K562 (cell line): ENCODE measurements at regions not wholly inside any gene's neighbourhood (a gene's known extent, or its start where the extent isn't known, plus 50 kb on each side); places are given as distances from the start of the nearest gene placed in this dataset.
A peak's percentile ranks its signal among the peaks of the same experiment; 100 is the strongest.

Experiments used
- ATAC-seq: fragments of 200-7000 bp; cut with Tn5 transposase; 3 replicates; pipeline ENCODE4 v1.9.1; 2020; ENCODE audit warnings: moderate library complexity
- BruUV-seq: library from RNA; stranded (reverse); fragments of 400-500 nt; replicated peaks from 2 replicates; lab custom pipeline; 2021; lab: Mats Ljungman, UMichigan
- CTCF ChIA-PET: fragments of 300-600 bp; formaldehyde crosslinking; extraction: SDS; loops from one replicate; lab custom pipeline; 2021; ENCODE audit warnings: low intra/inter-chr PET ratio; lab: Yijun Ruan, JAX
- POLR2A ChIA-PET: fragments of 300-600, 350-650 bp; sonication (Branson Sonifier 250); formaldehyde crosslinking; extraction: SDS; loops from one replicate; lab custom pipeline; 2021; ENCODE audit warnings: antibody characterized with exemption, inconsistent platforms; lab: Yijun Ruan, JAX
- DNase-seq, 4 experiments: peaks; one replicate each; pipeline versions ENCODE4 v3.0.0 to v3.0.0-alpha.2; 2011 to 2018; ENCODE audit warnings: low spot score in 3 of 4, mixed read lengths in 3 of 4; ENCODE audit errors: extremely low read depth in 1 of 4
- FAIRE-seq: peaks from 2 replicates; lab custom pipeline; 2011; peaks lifted over from hg19 to GRCh38; lab: Jason Lieb, UNC
- H2AFZ ChIP-seq: 2 replicates; pipeline ENCODE4 v1.6.0; 2011; ENCODE audit warnings: low read depth, low read length, control low read depth, inconsistent platforms
- H3K27ac ChIP-seq: fragments of 200-600 bp; 3 replicates; pipeline ENCODE4 v1.8.0; 2011; ENCODE audit warnings: low read depth, mild to moderate bottlenecking, control low read depth, inconsistent platforms, low read length, moderate library complexity, mixed read lengths; ENCODE audit errors: extremely low read depth
- H3K27me3 ChIP-seq, 2 experiments: fragments of 300-600 bp in 1 of 2; 2 replicates in 1 of 2; 3 replicates in 1 of 2; pipeline versions ENCODE4 v1.6.0 to v1.8.0; 2011; ENCODE audit warnings: inconsistent platforms in 2 of 2, low read length in 2 of 2, mild to moderate bottlenecking in 1 of 2, mixed read lengths in 1 of 2, moderate library complexity in 1 of 2; ENCODE audit not compliant: control insufficient read depth in 2 of 2, insufficient read depth in 2 of 2
- H3K36me3 ChIP-seq: fragments of 300-600 bp; 3 replicates; pipeline ENCODE4 v1.8.0; 2011; ENCODE audit warnings: mild to moderate bottlenecking, low read length, inconsistent platforms; ENCODE audit not compliant: control insufficient read depth, insufficient read depth
- H3K4me1 ChIP-seq, 2 experiments: fragments of 200-600 bp in 1 of 2; replicated peaks in 1 of 2; 2 replicates in 1 of 2; 3 replicates in 1 of 2; pipeline versions ENCODE4 v1.5.1 to v1.8.0; 2011; ENCODE audit warnings: inconsistent platforms in 2 of 2, low read length in 2 of 2, mild to moderate bottlenecking in 1 of 2, mixed read lengths in 1 of 2, moderate library complexity in 1 of 2; ENCODE audit not compliant: control insufficient read depth in 2 of 2, insufficient read depth in 2 of 2
- H3K4me2 ChIP-seq: 2 replicates; pipeline ENCODE4 v1.6.1; 2011; ENCODE audit warnings: low read length, control low read depth, inconsistent platforms, mixed read lengths; ENCODE audit not compliant: insufficient read depth
- H3K4me3 ChIP-seq: fragments of 200-600 bp; sonication (generic), shearing (Covaris generic); 2 replicates; pipeline ENCODE4 v1.5.1; 2016; ENCODE audit warnings: control low read depth, inconsistent platforms
- H3K79me2 ChIP-seq: fragments of 200-600 bp; 3 replicates; pipeline ENCODE4 v1.8.0; 2011; ENCODE audit warnings: low read length, inconsistent platforms; ENCODE audit not compliant: control insufficient read depth, insufficient read depth
- H3K9ac ChIP-seq, 2 experiments: 2 replicates each; pipeline versions ENCODE4 v1.6.0 to v1.6.1; 2011; ENCODE audit warnings: low read depth in 2 of 2, low read length in 2 of 2, control low read depth in 1 of 2, inconsistent platforms in 1 of 2, mild to moderate bottlenecking in 1 of 2, mixed read lengths in 1 of 2; ENCODE audit not compliant: insufficient read depth in 1 of 2
- H3K9me1 ChIP-seq: one replicate; pipeline ENCODE4 v1.6.0; 2011; ENCODE audit warnings: inconsistent platforms, mild to moderate bottlenecking, low read length, moderate library complexity; ENCODE audit not compliant: control insufficient read depth, insufficient read depth
- H3K9me3 ChIP-seq: replicated peaks from 2 replicates; pipeline ENCODE4 v1.5.1; 2011; ENCODE audit warnings: low read depth, low read length, inconsistent platforms; ENCODE audit not compliant: control insufficient read depth, insufficient read depth
- H4K20me1 ChIP-seq: replicated peaks from 2 replicates; pipeline ENCODE4 v1.6.1; 2011; ENCODE audit warnings: low read length, inconsistent platforms, mixed read lengths; ENCODE audit not compliant: control insufficient read depth, insufficient read depth
- ADNP ChIP-seq: fragments of 200-800 bp; sonication (Bioruptor generic); IDR thresholded peaks from 2 replicates; pipeline ENCODE4 v1.6.1; 2016; ENCODE audit warnings: missing genetic modification characterization, missing compliant biosample characterization
- DDX20 ChIP-seq: fragments of 450-650 bp; IDR thresholded peaks from 2 replicates; pipeline ENCODE4 v1.6.1; 2016; ENCODE audit warnings: missing genetic modification characterization, low read depth, mild to moderate bottlenecking, missing compliant biosample characterization, moderate library complexity
- ETV5 ChIP-seq: sonication (generic); formaldehyde crosslinking; IDR thresholded peaks from 2 replicates; pipeline ENCODE4 v1.4.0; 2020; ENCODE audit warnings: low read depth, mild to moderate bottlenecking, missing genetic modification reagents
- GABPA ChIP-seq: fragments of 200-800 bp; sonication (Bioruptor generic); conservative IDR thresholded peaks from 2 replicates; pipeline ENCODE4 v1.6.1; 2016; ENCODE audit warnings: low read depth, missing genetic modification characterization, missing compliant biosample characterization
- MAZ ChIP-seq, 2 experiments: fragments of 450-650 bp in 1 of 2; sonication (generic) in 1 of 2; formaldehyde crosslinking; IDR thresholded peaks in 1 of 2; conservative IDR thresholded peaks in 1 of 2; 2 replicates each; pipeline versions ENCODE4 v1.4.0 to v1.5.0; 2020; ENCODE audit warnings: mild to moderate bottlenecking in 1 of 2, missing genetic modification reagents in 1 of 2
- MCM7 ChIP-seq, 2 experiments: fragments of 450-650 bp; IDR thresholded peaks; 2 replicates each; pipeline ENCODE4 v1.6.1; 2016 to 2018
- MEIS2 ChIP-seq: fragments of 450-650 bp; IDR thresholded peaks from 2 replicates; pipeline ENCODE4 v1.6.1; 2014; ENCODE audit warnings: mild to moderate bottlenecking; ENCODE audit not compliant: partially characterized antibody
- TAL1 ChIP-seq: fragments of 450-650 bp; IDR thresholded peaks from 2 replicates; pipeline ENCODE4 v1.6.1; 2016; ENCODE audit warnings: mild to moderate bottlenecking
- WHSC1 ChIP-seq: IDR thresholded peaks from one replicate; pipeline ENCODE4 v1.6.1; 2012; ENCODE audit warnings: low read length, control low read depth, inconsistent platforms
- ZNF316 ChIP-seq: fragments of 450-650 bp; IDR thresholded peaks from 2 replicates; pipeline ENCODE4 v1.6.1; 2016
- WGBS: fragments of 100-300 bp; shearing (Covaris generic); methylation state at CpG from one replicate; pipeline ENCODE4 v1.1.6; 2016; ENCODE audit warnings: low coverage, mixed read lengths; ENCODE audit not compliant: insufficient coverage; ENCODE audit errors: missing lambda C conversion rate; 5-methylcytosine and 5-hydroxymethylcytosine counted together
- in situ Hi-C: fragments of 300-500 bp; cut with MboI; formaldehyde crosslinking; loops from 4 replicates; pipeline ENCODE4 v1.15.0; 2018; ENCODE audit warnings: inconsistent platforms, mixed read lengths
- intact Hi-C: fragments of 100-400 bp; cut with micrococcal nuclease; formaldehyde crosslinking; loops from 2 replicates; pipeline ENCODE4 v1.14.2; 2022
- TF ChIP-seq, protein P1 (sequence below), 3 experiments: fragments of 200-800 bp in 1 of 3; fragments of 250-450 bp in 1 of 3; fragments of 450-650 bp in 1 of 3; sonication (Bioruptor Pico) in 1 of 3; sonication (Bioruptor generic) in 1 of 3; formaldehyde crosslinking in 1 of 3; IDR thresholded peaks; 2 replicates each; pipeline versions ENCODE4 v1.6.1 to v1.8.0; 2016 to 2022; ENCODE audit warnings: mild to moderate bottlenecking in 2 of 3, missing genetic modification characterization in 2 of 3, missing compliant biosample characterization in 1 of 3, moderate library complexity in 1 of 3

DNA sequence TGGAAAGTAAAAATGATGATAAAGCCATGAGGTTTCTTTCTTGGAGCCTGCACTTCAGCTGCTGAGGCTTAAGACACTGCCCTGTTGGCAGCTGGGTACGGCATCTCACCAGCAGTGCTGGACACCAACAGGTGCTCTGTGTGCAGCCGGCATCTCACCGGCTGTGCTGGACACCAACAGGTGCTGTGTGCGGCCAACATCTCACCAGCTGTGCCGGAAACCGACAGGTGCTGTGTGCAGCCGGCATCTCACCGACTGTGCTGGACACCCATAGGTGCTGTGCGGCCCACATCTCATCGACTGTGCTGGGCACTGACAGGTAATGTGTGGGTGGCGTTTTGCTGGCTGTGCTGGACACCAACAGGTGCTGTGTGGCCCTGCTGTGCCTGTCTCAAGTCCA is 190.8 kb downstream of the TMEM18 start:
- no peak for TF ChIP-seq ETV5
- no peak for TF ChIP-seq GABPA (tag)
- TF ChIP-seq WHSC1: no peak
- TF ChIP-seq MAZ (CRISPR knock-in tag; conservative IDR thresholded peaks at IDR 0.05 in 1 of 2, IDR thresholded peaks at IDR 0.05 in 1 of 2): no peak
- TF ChIP-seq DDX20: no peak
- no peak for TF ChIP-seq TAL1
- TF ChIP-seq ZNF316: no peak
- TF ChIP-seq, all 486 proteins: peak for 0
- no TSS peak for BruUV-seq

DNA sequence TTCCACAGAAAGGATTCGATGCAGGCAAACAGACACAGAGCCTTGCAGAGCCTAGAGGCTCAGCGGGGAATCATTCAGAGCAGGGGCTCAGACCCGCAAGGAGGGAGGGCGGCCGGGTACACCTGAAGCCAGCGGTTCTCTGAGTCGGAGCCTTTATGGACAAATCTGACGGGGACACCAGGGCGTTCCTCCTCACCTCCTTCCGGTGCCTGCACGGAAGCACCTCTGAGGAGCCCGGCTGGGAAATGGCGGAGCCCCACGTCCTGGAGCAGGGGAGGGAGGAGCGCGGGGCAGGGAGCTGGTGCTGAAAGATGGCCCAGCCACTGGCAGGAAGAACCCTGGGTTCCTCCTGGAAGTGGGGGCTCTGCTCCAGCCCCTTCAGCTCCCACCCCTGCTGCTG is 193.5 kb upstream of the ALKAL2 start:
- ChIA-PET POLR2A (interaction anchor here (0.6 kb wide), 1 partner anchor 12 kb away, joined by 3 read pairs; no protein-coding TSS in a partner anchor), CTCF (no interaction called here)
- no peaks in the 10 kb centered on the region for H3K36me3 ChIP-seq
- H3K4me3 ChIP-seq: no peak overlapping the region
- no peaks in the 10 kb centered on the region for H3K9me1 ChIP-seq
- in situ Hi-C loops: no loop called here
- DNase-seq: peak in 1 of 4 experiments; percentile 15
- WGBS: 3% methylated on average over 9 of the region's 16 CpGs
- H3K9me3 ChIP-seq: no peaks in the 10 kb centered on the region
- no peaks in the 10 kb centered on the region for H3K79me2 ChIP-seq
- no peak overlapping the region for H3K9ac ChIP-seq
- 0 out of 2 replicates have a peak overlapping the region, but pooled peaks have one; percentile 44 for H2AFZ ChIP-seq
- no peaks in the 10 kb centered on the region; the same call in 1 of the 2 replicates for H4K20me1 ChIP-seq
- no TSS peak for BruUV-seq
- peak; percentile 90 for ATAC-seq
- peaks cover 0 to 3% of the 10 kb centered on the region in 2 experiments; a peak in 1 of 5 replicates for H3K4me1 ChIP-seq
- H3K4me2 ChIP-seq: no peak overlapping the region
- FAIRE-seq: no peak
- intact Hi-C loops: no loop called here
- H3K27me3 ChIP-seq: peaks cover 3 to 30% of the 10 kb centered on the region in 2 experiments
- H3K27ac ChIP-seq: no peak overlapping the region
- TF ChIP-seq ADNP (tag) (no peak), MEIS2 (peak; percentile 15), MCM7 (IDR thresholded peaks at IDR 0.05) (no peak)
- TF ChIP-seq, protein P1, sequence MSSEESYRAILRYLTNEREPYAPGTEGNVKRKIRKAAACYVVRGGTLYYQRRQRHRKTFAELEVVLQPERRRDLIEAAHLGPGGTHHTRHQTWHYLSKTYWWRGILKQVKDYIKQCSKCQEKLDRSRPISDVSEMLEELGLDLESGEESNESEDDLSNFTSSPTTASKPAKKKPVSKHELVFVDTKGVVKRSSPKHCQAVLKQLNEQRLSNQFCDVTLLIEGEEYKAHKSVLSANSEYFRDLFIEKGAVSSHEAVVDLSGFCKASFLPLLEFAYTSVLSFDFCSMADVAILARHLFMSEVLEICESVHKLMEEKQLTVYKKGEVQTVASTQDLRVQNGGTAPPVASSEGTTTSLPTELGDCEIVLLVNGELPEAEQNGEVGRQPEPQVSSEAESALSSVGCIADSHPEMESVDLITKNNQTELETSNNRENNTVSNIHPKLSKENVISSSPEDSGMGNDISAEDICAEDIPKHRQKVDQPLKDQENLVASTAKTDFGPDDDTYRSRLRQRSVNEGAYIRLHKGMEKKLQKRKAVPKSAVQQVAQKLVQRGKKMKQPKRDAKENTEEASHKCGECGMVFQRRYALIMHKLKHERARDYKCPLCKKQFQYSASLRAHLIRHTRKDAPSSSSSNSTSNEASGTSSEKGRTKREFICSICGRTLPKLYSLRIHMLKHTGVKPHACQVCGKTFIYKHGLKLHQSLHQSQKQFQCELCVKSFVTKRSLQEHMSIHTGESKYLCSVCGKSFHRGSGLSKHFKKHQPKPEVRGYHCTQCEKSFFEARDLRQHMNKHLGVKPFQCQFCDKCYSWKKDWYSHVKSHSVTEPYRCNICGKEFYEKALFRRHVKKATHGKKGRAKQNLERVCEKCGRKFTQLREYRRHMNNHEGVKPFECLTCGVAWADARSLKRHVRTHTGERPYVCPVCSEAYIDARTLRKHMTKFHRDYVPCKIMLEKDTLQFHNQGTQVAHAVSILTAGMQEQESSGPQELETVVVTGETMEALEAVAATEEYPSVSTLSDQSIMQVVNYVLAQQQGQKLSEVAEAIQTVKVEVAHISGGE (CRISPR knock-in tag; IDR thresholded peaks at IDR 0.05): peak in 2 of 3 experiments; percentile 55 to 86; a peak in 3 of 6 replicates

More for the DNA sequence above, 190.8 kb downstream of the TMEM18 start:
- no peaks in the 10 kb centered on the region for H3K79me2 ChIP-seq
- in situ Hi-C loops (no loop called here), intact Hi-C loops (no loop called here)
- no peaks in the 10 kb centered on the region for H3K36me3 ChIP-seq
- ChIA-PET CTCF (no interaction called here), POLR2A (no interaction called here)
- 0% methylated on average over 8 of the region's 11 CpGs for WGBS
- peaks cover 5 to 49% of the 10 kb centered on the region in 2 experiments; a peak in 4 of 5 replicates for H3K27me3 ChIP-seq
- peaks cover 3% of the 10 kb centered on the region for H3K9me1 ChIP-seq
- H3K4me2 ChIP-seq: no peak overlapping the region
- no peaks in the 10 kb centered on the region for H3K9me3 ChIP-seq
- H3K4me1 ChIP-seq: peaks cover 0 to 2% of the 10 kb centered on the region in 2 experiments; a peak in 1 of 5 replicates
- no peak overlapping the region for H3K4me3 ChIP-seq
- ATAC-seq: no peak
- H2AFZ ChIP-seq: no peak overlapping the region
- FAIRE-seq: no peak
- no peaks in the 10 kb centered on the region for H4K20me1 ChIP-seq
- no peak for DNase-seq
- H3K27ac ChIP-seq: no peak overlapping the region
- no peak overlapping the region for H3K9ac ChIP-seq
